HL-60 (cell line): ENCODE measurements at regions not wholly inside any gene's neighbourhood (a gene's known extent, or its start where the extent isn't known, plus 50 kb on each side); places are given as distances from the start of the nearest gene placed in this dataset.
"Not testable (repeated sequence)": the region's sequence is repeated elsewhere in the genome, so short reads cannot be mapped to it uniquely, and the experiment has no call there.

ENCODE experiments used
- DNase-seq, 2 experiments: peaks; one replicate each; pipeline ENCODE4 v3.0.0-alpha.2; 2010 to 2020; ENCODE audit warnings: low read depth in 1 of 2, low spot score in 1 of 2
- H3K27ac ChIP-seq: fragments of 250-450 bp; sonication (Bioruptor Pico); replicated peaks from 2 replicates; pipeline ENCODE4 v1.5.1; 2020; ENCODE audit warnings: mild to moderate bottlenecking, moderate library complexity
- H3K27me3 ChIP-seq: fragments of 250-450 bp; sonication (Bioruptor Pico); 2 replicates; pipeline ENCODE4 v1.5.1; 2021; ENCODE audit warnings: mild to moderate bottlenecking, moderate library complexity; ENCODE audit not compliant: insufficient read depth, poor library complexity, severe bottlenecking
- H3K4me3 ChIP-seq: replicated peaks from 2 replicates; pipeline ENCODE4 v1.5.1; 2011; ENCODE audit warnings: mild to moderate bottlenecking, control low read depth, low read length; ENCODE audit not compliant: insufficient read depth
- GABPA ChIP-seq: IDR thresholded peaks from 2 replicates; pipeline ENCODE4 v1.6.1; 2012; ENCODE audit warnings: low read depth
- POLR2AphosphoS5 ChIP-seq: IDR thresholded peaks from 2 replicates; pipeline ENCODE4 v1.6.1; 2012; ENCODE audit warnings: low read depth
- REST ChIP-seq: IDR thresholded peaks from 2 replicates; pipeline ENCODE4 v1.6.1; 2012; ENCODE audit warnings: low read depth; ENCODE audit not compliant: insufficient replicate concordance
- SPI1 ChIP-seq: IDR thresholded peaks from 2 replicates; pipeline ENCODE4 v1.6.1; 2012; ENCODE audit warnings: low read depth, mild to moderate bottlenecking, borderline replicate concordance
- TF ChIP-seq, protein P1 (sequence below): IDR thresholded peaks from one replicate; pipeline ENCODE4 v1.5.1; 2011; ENCODE audit warnings: low read length, control low read depth, inconsistent platforms; ENCODE audit not compliant: insufficient read depth

GRCh38 chr13:20295956-20296355 is 63.8 kb upstream of the GJB6 start:
- H3K27ac ChIP-seq: no peak overlapping the region
- no peak for DNase-seq
- peaks cover 9% of the 10 kb centered on the region for H3K27me3 ChIP-seq
- no peak overlapping the region for H3K4me3 ChIP-seq
- TF ChIP-seq SPI1 (no peak), GABPA (no peak), POLR2AphosphoS5 (no peak), REST (no peak)
- TF ChIP-seq, protein P1, sequence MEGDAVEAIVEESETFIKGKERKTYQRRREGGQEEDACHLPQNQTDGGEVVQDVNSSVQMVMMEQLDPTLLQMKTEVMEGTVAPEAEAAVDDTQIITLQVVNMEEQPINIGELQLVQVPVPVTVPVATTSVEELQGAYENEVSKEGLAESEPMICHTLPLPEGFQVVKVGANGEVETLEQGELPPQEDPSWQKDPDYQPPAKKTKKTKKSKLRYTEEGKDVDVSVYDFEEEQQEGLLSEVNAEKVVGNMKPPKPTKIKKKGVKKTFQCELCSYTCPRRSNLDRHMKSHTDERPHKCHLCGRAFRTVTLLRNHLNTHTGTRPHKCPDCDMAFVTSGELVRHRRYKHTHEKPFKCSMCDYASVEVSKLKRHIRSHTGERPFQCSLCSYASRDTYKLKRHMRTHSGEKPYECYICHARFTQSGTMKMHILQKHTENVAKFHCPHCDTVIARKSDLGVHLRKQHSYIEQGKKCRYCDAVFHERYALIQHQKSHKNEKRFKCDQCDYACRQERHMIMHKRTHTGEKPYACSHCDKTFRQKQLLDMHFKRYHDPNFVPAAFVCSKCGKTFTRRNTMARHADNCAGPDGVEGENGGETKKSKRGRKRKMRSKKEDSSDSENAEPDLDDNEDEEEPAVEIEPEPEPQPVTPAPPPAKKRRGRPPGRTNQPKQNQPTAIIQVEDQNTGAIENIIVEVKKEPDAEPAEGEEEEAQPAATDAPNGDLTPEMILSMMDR: no peak

DNA sequence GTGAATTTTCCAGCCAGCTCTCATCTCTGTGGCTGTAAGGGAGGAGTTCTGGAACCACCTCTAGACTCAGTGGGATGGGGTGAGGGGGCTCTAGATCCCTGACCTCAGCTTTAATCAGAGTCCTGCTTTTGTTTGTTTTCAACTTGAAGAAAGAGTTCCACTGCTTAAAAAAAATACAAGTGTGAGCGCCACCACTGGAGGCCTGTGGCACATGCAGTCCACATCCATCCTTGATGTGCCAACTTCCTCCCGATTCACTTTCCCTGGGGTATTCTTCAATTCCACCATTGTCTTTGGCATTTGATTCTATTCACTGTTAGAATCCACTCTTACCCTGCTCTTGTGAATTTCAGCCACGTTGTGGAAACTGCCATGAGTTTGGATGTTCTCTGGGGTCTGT is 62.4 kb upstream of the GJB6 start:
- H3K27ac ChIP-seq: no peak overlapping the region

DNA sequence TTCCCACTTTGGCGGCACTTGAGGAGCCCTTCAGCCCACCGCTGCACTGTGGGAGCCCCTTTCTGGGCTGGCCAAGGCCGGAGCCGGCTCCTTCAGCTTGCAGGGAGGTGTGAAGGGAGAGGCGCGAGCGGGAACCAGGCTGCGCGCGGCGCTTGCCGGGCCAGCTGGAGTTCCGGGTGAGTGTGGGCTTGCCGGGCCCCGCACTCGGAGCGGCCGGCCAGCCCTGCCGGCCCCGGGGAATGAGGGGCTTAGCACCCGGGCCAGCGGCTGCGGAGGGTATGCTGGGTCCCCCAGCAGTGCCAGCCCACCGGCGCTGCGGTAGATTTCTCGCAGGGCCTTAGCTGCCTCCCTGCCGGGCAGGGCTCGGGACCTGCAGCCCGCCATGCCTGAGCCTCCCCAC is 60.2 kb upstream of the GJB6 start:
- H3K27me3 ChIP-seq, H3K27ac ChIP-seq, DNase-seq, H3K4me3 ChIP-seq: not testable (repeated sequence)

More for the DNA sequence above, 62.4 kb upstream of the GJB6 start:
- Histone ChIP-seq H3K27me3 (no peaks in the 10 kb centered on the region), H3K4me3 (no peak overlapping the region)
- no peak for DNase-seq
- TF ChIP-seq SPI1: no peak
- no peak for TF ChIP-seq GABPA
- TF ChIP-seq, protein P1: no peak
- no peak for TF ChIP-seq REST
- no peak for TF ChIP-seq POLR2AphosphoS5

DNA sequence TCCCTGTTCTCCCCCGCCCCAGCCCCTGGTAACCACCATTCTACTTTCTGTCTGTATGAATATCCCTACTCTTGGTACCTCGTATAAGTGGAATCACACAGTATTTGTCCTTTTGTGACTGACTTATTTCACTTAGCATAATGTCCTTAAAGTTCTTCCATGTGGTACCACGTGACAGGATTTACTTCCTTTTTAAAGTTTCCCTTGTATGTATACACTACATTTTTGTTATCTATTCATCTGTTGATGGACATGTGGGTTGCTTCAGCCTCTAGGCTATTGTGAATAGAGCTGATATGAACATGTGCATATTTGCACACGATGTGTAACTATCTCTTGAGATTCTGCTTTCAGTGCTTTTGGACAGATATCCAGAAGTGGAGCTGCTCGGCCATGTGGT is 59.6 kb upstream of the GJB6 start:
- no peak overlapping the region for H3K4me3 ChIP-seq
- H3K27me3 ChIP-seq: no peaks in the 10 kb centered on the region
- no peak overlapping the region for H3K27ac ChIP-seq
- TF ChIP-seq, protein P1: no peak
- TF ChIP-seq REST: no peak
- no peak for TF ChIP-seq SPI1
- TF ChIP-seq GABPA: no peak
- no peak for TF ChIP-seq POLR2AphosphoS5
- no peak for DNase-seq
